H9 (cell line): ENCODE measurements at regions not wholly inside any gene's neighbourhood (a gene's known extent, or its start where the extent isn't known, plus 50 kb on each side); places are given as distances from the start of the nearest gene placed in this dataset.

ENCODE experiments used
- DNase-seq: peaks from one replicate; pipeline ENCODE4 v3.0.0-alpha.2; 2017
- H2AFZ ChIP-seq: one replicate; pipeline ENCODE4 v1.6.1; 2013; ENCODE audit warnings: mild to moderate bottlenecking, low read length, control low read depth, moderate library complexity
- H2AK5ac ChIP-seq: 2 replicates; pipeline ENCODE4 v1.6.1; 2013; ENCODE audit warnings: low read length, control low read depth, mixed read lengths; ENCODE audit not compliant: insufficient read length
- H2BK120ac ChIP-seq: one replicate; pipeline ENCODE4 v1.6.1; 2013; ENCODE audit warnings: low read depth, mild to moderate bottlenecking, low read length, control low read depth, inconsistent platforms; ENCODE audit not compliant: poor library complexity, severe bottlenecking
- H2BK12ac ChIP-seq: 2 replicates; pipeline ENCODE4 v1.6.1; 2013; ENCODE audit warnings: low read length, control low read depth, mixed read lengths, low read depth; ENCODE audit not compliant: insufficient read length
- H2BK15ac ChIP-seq: 2 replicates; pipeline ENCODE4 v1.6.1; 2013; ENCODE audit warnings: low read depth, low read length, control low read depth
- H2BK20ac ChIP-seq: one replicate; pipeline ENCODE4 v1.6.1; 2013; ENCODE audit warnings: low read depth, mild to moderate bottlenecking, low read length, control low read depth, inconsistent platforms; ENCODE audit not compliant: poor library complexity, severe bottlenecking
- H2BK5ac ChIP-seq: 2 replicates; pipeline ENCODE4 v1.6.1; 2013; ENCODE audit warnings: low read length, control low read depth, mixed read lengths; ENCODE audit not compliant: insufficient read length
- H3K14ac ChIP-seq: 2 replicates; pipeline ENCODE4 v1.6.1; 2013; ENCODE audit warnings: low read length, control low read depth; ENCODE audit not compliant: insufficient read depth
- H3K18ac ChIP-seq: 2 replicates; pipeline ENCODE4 v1.6.1; 2013; ENCODE audit warnings: low read depth, mild to moderate bottlenecking, mixed read lengths, low read length, control low read depth; ENCODE audit not compliant: insufficient read length
- H3K23ac ChIP-seq: 2 replicates; pipeline ENCODE4 v1.6.1; 2013; ENCODE audit warnings: low read length, control low read depth, mixed read lengths, low read depth; ENCODE audit not compliant: insufficient read length
- H3K23me2 ChIP-seq: 2 replicates; pipeline ENCODE4 v1.6.1; 2013; ENCODE audit warnings: low read depth, mild to moderate bottlenecking, mixed read lengths, low read length, control low read depth; ENCODE audit not compliant: insufficient read length, poor library complexity, severe bottlenecking
- H3K27ac ChIP-seq: 2 replicates; pipeline ENCODE4 v1.5.1; 2013; ENCODE audit warnings: low read length, control low read depth, mixed read lengths, low read depth; ENCODE audit not compliant: insufficient read length
- H3K27me3 ChIP-seq: 2 replicates; pipeline ENCODE4 v1.6.1; 2013; ENCODE audit warnings: low read length, control low read depth, inconsistent platforms; ENCODE audit not compliant: insufficient read depth
- H3K4ac ChIP-seq: 2 replicates; pipeline ENCODE4 v1.6.1; 2013; ENCODE audit warnings: low read depth, mild to moderate bottlenecking, control low read depth, inconsistent platforms, low read length, moderate library complexity
- H3K4me1 ChIP-seq: 2 replicates; pipeline ENCODE4 v1.6.1; 2013; ENCODE audit warnings: low read length, control low read depth, inconsistent platforms; ENCODE audit not compliant: insufficient read depth
- H3K4me2 ChIP-seq: 2 replicates; pipeline ENCODE4 v1.6.1; 2013; ENCODE audit warnings: low read length, control low read depth, mixed read lengths; ENCODE audit not compliant: insufficient read length, insufficient read depth
- H3K56ac ChIP-seq: 2 replicates; pipeline ENCODE4 v1.6.1; 2013; ENCODE audit warnings: low read depth, mild to moderate bottlenecking, mixed read lengths, low read length, control low read depth; ENCODE audit not compliant: insufficient read length
- H3K79me1 ChIP-seq: 2 replicates; pipeline ENCODE4 v1.6.1; 2013; ENCODE audit warnings: low read depth, mild to moderate bottlenecking, moderate library complexity, low read length, control low read depth, inconsistent platforms; ENCODE audit not compliant: insufficient read depth, poor library complexity, severe bottlenecking
- H3K79me2 ChIP-seq: 2 replicates; pipeline ENCODE4 v1.6.1; 2013; ENCODE audit warnings: low read length, control low read depth, inconsistent platforms; ENCODE audit not compliant: insufficient read depth
- H3K9ac ChIP-seq: 2 replicates; pipeline ENCODE4 v1.6.1; 2013; ENCODE audit warnings: low read length, control low read depth, mixed read lengths; ENCODE audit not compliant: insufficient read length; ENCODE audit errors: extremely low read depth
- H3K9me3 ChIP-seq: one replicate; pipeline ENCODE4 v1.6.1; 2013; ENCODE audit warnings: low read depth, low read length, inconsistent platforms; ENCODE audit not compliant: control insufficient read depth
- H3T11ph ChIP-seq: one replicate; pipeline ENCODE4 v1.6.1; 2013; ENCODE audit warnings: mild to moderate bottlenecking, low read length, control low read depth, inconsistent platforms
- H4K20me1 ChIP-seq: one replicate; pipeline ENCODE4 v1.6.1; 2013; ENCODE audit not compliant: control insufficient read depth, insufficient read length, insufficient read depth
- H4K5ac ChIP-seq: 2 replicates; pipeline ENCODE4 v1.6.1; 2013; ENCODE audit warnings: low read depth, mild to moderate bottlenecking, mixed read lengths, low read length, control low read depth; ENCODE audit not compliant: insufficient read length
- H4K8ac ChIP-seq: replicated peaks from 2 replicates; pipeline ENCODE4 v1.6.1; 2013; ENCODE audit warnings: low read length, control low read depth, mixed read lengths, low read depth; ENCODE audit not compliant: insufficient read length
- H4K91ac ChIP-seq: 2 replicates; pipeline ENCODE4 v1.6.1; 2013; ENCODE audit warnings: low read depth, mild to moderate bottlenecking, moderate library complexity, mixed read lengths, low read length, control low read depth; ENCODE audit not compliant: insufficient read length
- H3K27ac Mint-ChIP-seq, 3 experiments: 2 replicates in 2 of 3; 3 replicates in 1 of 3; pipeline ENCODE4 v1.8.0; 2020 to 2021; ENCODE audit warnings: mixed read lengths in 3 of 3, mild to moderate bottlenecking in 1 of 3, moderate library complexity in 1 of 3
- H3K27me3 Mint-ChIP-seq: 2 replicates; pipeline ENCODE4 v1.8.0; 2021; ENCODE audit warnings: low read depth, mild to moderate bottlenecking, moderate library complexity, mixed read lengths
- H3K36me3 Mint-ChIP-seq, 3 experiments: 2 replicates in 2 of 3; 3 replicates in 1 of 3; pipeline ENCODE4 v1.8.0; 2020 to 2021; ENCODE audit warnings: low read depth in 3 of 3, mixed read lengths in 3 of 3; ENCODE audit not compliant: insufficient read depth in 1 of 3
- H3K4me1 Mint-ChIP-seq, 2 experiments: 2 replicates each; pipeline ENCODE4 v1.8.0; 2020; ENCODE audit warnings: mixed read lengths in 2 of 2
- H3K4me3 Mint-ChIP-seq, 2 experiments: 2 replicates in 1 of 2; 3 replicates in 1 of 2; pipeline ENCODE4 v1.8.0; 2020 to 2021; ENCODE audit warnings: mild to moderate bottlenecking in 2 of 2, mixed read lengths in 2 of 2, moderate library complexity in 1 of 2
- H3K9me3 Mint-ChIP-seq, 2 experiments: 2 replicates in 1 of 2; 3 replicates in 1 of 2; pipeline ENCODE4 v1.8.0; 2020; ENCODE audit warnings: mild to moderate bottlenecking in 2 of 2, mixed read lengths in 2 of 2, moderate library complexity in 1 of 2
- CTCF ChIP-seq: fragments of 200-600 bp; sonication (generic); conservative IDR thresholded peaks from 3 replicates; pipeline ENCODE4 v1.8.0; 2021; ENCODE audit warnings: antibody characterized with exemption, mild to moderate bottlenecking
- WGBS: extraction: QIAGEN DNeasy Blood & Tissue Kit; methylation state at CpG from one replicate; pipeline ENCODE4 v1.1.7; 2013; ENCODE audit warnings: missing lambda C conversion rate, low lambda C conversion rate, mixed read lengths; ENCODE audit not compliant: insufficient read length; ENCODE audit errors: extremely low coverage; 5-methylcytosine and 5-hydroxymethylcytosine counted together

- DNase-seq: no peak
- no peaks in the 10 kb centered on the region for H4K20me1 ChIP-seq
Observed at GRCh38 chr9:19895006-19895405, 106.2 kb upstream of the SLC24A2 start.

More at GRCh38 chr9:19895006-19895405, 106.2 kb upstream of the SLC24A2 start:
- Mint-ChIP-seq H3K9me3 (no peaks in the 10 kb centered on the region), H3K27ac (no peak overlapping the region), H3K4me3 (no peak overlapping the region), H3K36me3 (peaks cover 0 to 2% (median 0%) of the 10 kb centered on the region in 3 experiments; a peak in 2 of 7 replicates), H3K27me3 (no peaks in the 10 kb centered on the region), H3K4me1 (no peaks in the 10 kb centered on the region)
- Histone ChIP-seq H3K18ac (no peak overlapping the region), H2AFZ (no peak overlapping the region), H3T11ph (no peak overlapping the region), H3K79me2 (no peaks in the 10 kb centered on the region), H3K4me2 (no peak overlapping the region), H3K4ac (no peak overlapping the region), H3K23me2 (no peaks in the 10 kb centered on the region), H3K56ac (no peak overlapping the region), H2BK15ac (no peak overlapping the region), H3K27me3 (no peaks in the 10 kb centered on the region), H2BK5ac (no peak overlapping the region), H2BK20ac (no peak overlapping the region), H2AK5ac (no peak overlapping the region), H3K14ac (no peak overlapping the region), H2BK120ac (no peak overlapping the region), H4K8ac (no peak overlapping the region), H2BK12ac (no peak overlapping the region), H3K79me1 (no peaks in the 10 kb centered on the region), H4K5ac (no peak overlapping the region), H3K27ac (no peak overlapping the region), H3K4me1 (no peaks in the 10 kb centered on the region), H4K91ac (no peak overlapping the region), H3K9me3 (no peaks in the 10 kb centered on the region), H3K9ac (no peak overlapping the region), H3K23ac (no peak overlapping the region)
- no peak for TF ChIP-seq CTCF
- no CpG with 5 or more reads among the region's 3 CpGs for WGBS
